ENCODE measurements at regions not wholly inside any gene's neighbourhood (a gene's known extent, or its start where the extent isn't known, plus 50 kb on each side); places are given as distances from the start of the nearest gene placed in this dataset.

DNA sequence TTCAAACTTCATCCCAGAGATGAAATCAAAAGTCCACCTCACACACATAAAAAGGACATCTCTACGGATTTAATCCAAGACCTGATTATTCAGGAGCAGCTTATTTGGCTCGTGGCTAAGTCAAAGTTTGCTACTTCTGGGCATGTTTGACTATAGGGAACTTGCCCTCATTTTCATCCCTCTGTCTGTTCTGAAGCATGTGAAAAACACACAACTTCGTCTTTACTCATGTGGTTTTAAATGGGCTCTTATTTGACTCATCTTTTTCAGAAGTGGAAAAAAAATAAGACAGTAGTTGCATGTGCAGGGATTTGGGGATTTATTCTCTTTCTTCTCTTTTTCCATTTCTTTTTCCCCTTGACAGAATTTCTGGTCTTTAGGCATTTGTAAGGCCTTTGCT lies 295.9 kb downstream of the TFEC start (continued):
- TF ChIP-seq ZNF513 (tag by site-specific recombination; IDR thresholded peaks at IDR 0.05): no peak
- TF ChIP-seq OVOL3 (tag by site-specific recombination; IDR thresholded peaks at IDR 0.05): no peak

DNA sequence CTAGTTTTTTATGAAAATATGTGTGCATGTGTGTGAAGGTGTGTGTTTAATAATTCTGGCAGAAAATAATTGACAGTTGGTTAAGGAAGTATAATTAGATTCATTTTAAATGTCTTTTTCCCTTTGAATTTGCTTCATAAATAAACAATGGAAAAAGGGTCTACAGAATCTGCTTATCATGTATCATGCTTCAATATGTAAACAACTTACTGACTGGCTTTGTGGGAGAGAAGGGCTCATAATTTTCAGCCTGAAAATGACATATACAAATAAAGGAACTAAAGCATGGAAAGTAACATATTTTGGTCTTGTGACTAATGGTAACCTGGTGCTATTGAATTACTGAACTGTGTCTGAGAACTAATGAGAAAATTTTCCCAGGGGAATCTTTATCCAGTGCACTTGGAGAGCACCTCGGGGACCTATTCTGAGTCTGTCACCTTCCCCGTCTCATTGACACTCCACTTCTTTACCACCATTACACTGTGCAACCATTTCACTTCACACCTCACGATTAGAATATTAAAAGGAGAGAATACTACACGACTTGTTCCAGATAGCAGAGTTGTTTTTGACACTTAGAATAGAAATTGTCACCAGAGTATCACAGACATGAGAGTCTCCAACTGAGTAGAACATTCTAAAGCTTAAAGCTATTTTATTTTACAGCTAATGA lies 298.6 kb downstream of the TFEC start:
- Histone ChIP-seq H3K27ac (ENCODE audit: extremely low read depth, low read depth, low read length) (no peak overlapping the region), H3K36me3 (ENCODE audit: control insufficient read depth in 2 of 2, insufficient read depth in 1 of 2, low read length in 2 of 2) (no peaks in the 10 kb centered on the region), H3K4me3 (ENCODE audit: low read depth, low read length) (no peak overlapping the region), H3K9me3 (ENCODE audit: control insufficient read depth, insufficient read depth, low read depth, low read length) (no peaks in the 10 kb centered on the region), H3K4me1 (ENCODE audit: control insufficient read depth, insufficient read depth, low read length) (peaks cover 16% of the 10 kb centered on the region)
- ChIA-PET POLR2A (no interaction called here), CTCF (interaction anchor here (0.6 kb wide), 1 partner anchor 1824 kb away, joined by 4 read pairs; no protein-coding TSS in a partner anchor)
- TF ChIP-seq ZNF292 (tag by site-specific recombination; IDR thresholded peaks at IDR 0.05; ENCODE audit: borderline replicate concordance, low read depth): no peak
- peak; percentile 27; the same call in 1 of the 2 replicates for TF ChIP-seq ZNF335 (tag by site-specific recombination; conservative IDR thresholded peaks at IDR 0.05)
- TF ChIP-seq, protein P1, sequence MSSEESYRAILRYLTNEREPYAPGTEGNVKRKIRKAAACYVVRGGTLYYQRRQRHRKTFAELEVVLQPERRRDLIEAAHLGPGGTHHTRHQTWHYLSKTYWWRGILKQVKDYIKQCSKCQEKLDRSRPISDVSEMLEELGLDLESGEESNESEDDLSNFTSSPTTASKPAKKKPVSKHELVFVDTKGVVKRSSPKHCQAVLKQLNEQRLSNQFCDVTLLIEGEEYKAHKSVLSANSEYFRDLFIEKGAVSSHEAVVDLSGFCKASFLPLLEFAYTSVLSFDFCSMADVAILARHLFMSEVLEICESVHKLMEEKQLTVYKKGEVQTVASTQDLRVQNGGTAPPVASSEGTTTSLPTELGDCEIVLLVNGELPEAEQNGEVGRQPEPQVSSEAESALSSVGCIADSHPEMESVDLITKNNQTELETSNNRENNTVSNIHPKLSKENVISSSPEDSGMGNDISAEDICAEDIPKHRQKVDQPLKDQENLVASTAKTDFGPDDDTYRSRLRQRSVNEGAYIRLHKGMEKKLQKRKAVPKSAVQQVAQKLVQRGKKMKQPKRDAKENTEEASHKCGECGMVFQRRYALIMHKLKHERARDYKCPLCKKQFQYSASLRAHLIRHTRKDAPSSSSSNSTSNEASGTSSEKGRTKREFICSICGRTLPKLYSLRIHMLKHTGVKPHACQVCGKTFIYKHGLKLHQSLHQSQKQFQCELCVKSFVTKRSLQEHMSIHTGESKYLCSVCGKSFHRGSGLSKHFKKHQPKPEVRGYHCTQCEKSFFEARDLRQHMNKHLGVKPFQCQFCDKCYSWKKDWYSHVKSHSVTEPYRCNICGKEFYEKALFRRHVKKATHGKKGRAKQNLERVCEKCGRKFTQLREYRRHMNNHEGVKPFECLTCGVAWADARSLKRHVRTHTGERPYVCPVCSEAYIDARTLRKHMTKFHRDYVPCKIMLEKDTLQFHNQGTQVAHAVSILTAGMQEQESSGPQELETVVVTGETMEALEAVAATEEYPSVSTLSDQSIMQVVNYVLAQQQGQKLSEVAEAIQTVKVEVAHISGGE (tag by site-specific recombination; conservative IDR thresholded peaks at IDR 0.05; ENCODE audit: low read depth): peak; percentile 45
- 0 out of 2 replicates have a peak, but pooled peaks have one; percentile 51 for TF ChIP-seq ZBTB20 (tag by site-specific recombination; IDR thresholded peaks at IDR 0.05)
- TF ChIP-seq FEZF1 (tag by site-specific recombination; IDR thresholded peaks at IDR 0.05): peak; percentile 38
- TF ChIP-seq TCF7L2 (IDR thresholded peaks at IDR 0.05; ENCODE audit: borderline replicate concordance, low read depth, low read length): 0 out of 2 replicates have a peak, but pooled peaks have one; percentile 14
- TF ChIP-seq OSR2 (tag by site-specific recombination; IDR thresholded peaks at IDR 0.05): peak; percentile 46; the same call in 1 of the 2 replicates
- peak; percentile 22; the same call in 1 of the 2 replicates for TF ChIP-seq ZBTB8A (tag by site-specific recombination; IDR thresholded peaks at IDR 0.05)
- 0 out of 2 replicates have a peak, but pooled peaks have one; percentile 18 for TF ChIP-seq ZNF843 (tag by site-specific recombination; IDR thresholded peaks at IDR 0.05)
- TF ChIP-seq WT1 (tag by site-specific recombination; IDR thresholded peaks at IDR 0.05): peak; percentile 42
- TF ChIP-seq, protein P2, sequence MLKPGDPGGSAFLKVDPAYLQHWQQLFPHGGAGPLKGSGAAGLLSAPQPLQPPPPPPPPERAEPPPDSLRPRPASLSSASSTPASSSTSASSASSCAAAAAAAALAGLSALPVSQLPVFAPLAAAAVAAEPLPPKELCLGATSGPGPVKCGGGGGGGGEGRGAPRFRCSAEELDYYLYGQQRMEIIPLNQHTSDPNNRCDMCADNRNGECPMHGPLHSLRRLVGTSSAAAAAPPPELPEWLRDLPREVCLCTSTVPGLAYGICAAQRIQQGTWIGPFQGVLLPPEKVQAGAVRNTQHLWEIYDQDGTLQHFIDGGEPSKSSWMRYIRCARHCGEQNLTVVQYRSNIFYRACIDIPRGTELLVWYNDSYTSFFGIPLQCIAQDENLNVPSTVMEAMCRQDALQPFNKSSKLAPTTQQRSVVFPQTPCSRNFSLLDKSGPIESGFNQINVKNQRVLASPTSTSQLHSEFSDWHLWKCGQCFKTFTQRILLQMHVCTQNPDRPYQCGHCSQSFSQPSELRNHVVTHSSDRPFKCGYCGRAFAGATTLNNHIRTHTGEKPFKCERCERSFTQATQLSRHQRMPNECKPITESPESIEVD (tag by site-specific recombination; IDR thresholded peaks at IDR 0.05): peak; percentile 52
- no peak for TF ChIP-seq ZBTB48 (tag by site-specific recombination; IDR thresholded peaks at IDR 0.05)
- no peak for TF ChIP-seq ZNF670 (tag by site-specific recombination; IDR thresholded peaks at IDR 0.05; ENCODE audit: low read depth)
- 0 out of 2 replicates have a peak, but pooled peaks have one; percentile 38 for TF ChIP-seq ZBTB17 (tag by site-specific recombination; IDR thresholded peaks at IDR 0.05)
- peak; percentile 39; the same call in 1 of the 2 replicates for TF ChIP-seq GLIS1 (tag by site-specific recombination; IDR thresholded peaks at IDR 0.05)
